ENCODE measurements at regions not wholly inside any gene's neighbourhood (a gene's known extent, or its start where the extent isn't known, plus 50 kb on each side); places are given as distances from the start of the nearest gene placed in this dataset.
A peak's percentile ranks its signal among the peaks of the same experiment; 100 is the strongest.

- no peak for TF ChIP-seq RAD21 (IDR thresholded peaks at IDR 0.05; ENCODE audit: low read length)
- TF ChIP-seq CEBPB (IDR thresholded peaks at IDR 0.05; ENCODE audit: low read depth, low read length): peak; percentile 62
Observed at GRCh38 chr3:72338942-72339669, 509.1 kb downstream of the SHQ1 start (continued).

GRCh38 chr3:72338082-72338941, 509.9 kb downstream of the SHQ1 start:
- ATAC-seq (ENCODE audit: low read depth) (no peak), DNase-seq (peak; percentile 55)
- Histone ChIP-seq H4K8ac (ENCODE audit: low read depth in 2 of 2, low read length in 2 of 2) (no peak overlapping the region), H2BK20ac (ENCODE audit: low read depth, low read length) (peak overlapping the region; percentile 21), H3K18ac (ENCODE audit: low read depth, low read length) (no peak overlapping the region), H2AFZ (replicated peaks; ENCODE audit: low read length, poor library complexity) (no peak overlapping the region), H3K56ac (ENCODE audit: extremely low read depth, insufficient read depth, low read length) (no peak overlapping the region), H2AK5ac (ENCODE audit: low read depth, low read length) (peak overlapping the region; percentile 93), H4K5ac (ENCODE audit: low read depth, low read length) (no peak overlapping the region), H2BK5ac (ENCODE audit: low read depth, low read length, poor library complexity, severe bottlenecking) (no peak overlapping the region), H2BK120ac (ENCODE audit: low read depth, low read length) (peak overlapping the region; percentile 16), H3K9me1 (ENCODE audit: insufficient read depth, low read length) (peaks cover 22% of the 10 kb centered on the region), H3K79me1 (ENCODE audit: low read depth in 1 of 2, low read length in 2 of 2) (no peaks in the 10 kb centered on the region), H3K23ac (ENCODE audit: low read depth, low read length) (no peak overlapping the region), H3K4me3 (ENCODE audit: insufficient read depth, low read depth, low read length) (no peak overlapping the region), H3K4ac (ENCODE audit: low read depth, low read length) (peak overlapping the region; percentile 24), H2AK9ac (replicated peaks; ENCODE audit: low read depth, low read length, poor library complexity) (peak overlapping the region; percentile 39), H3K4me1 (ENCODE audit: control insufficient read depth, insufficient read depth, low read length) (peaks cover 15% of the 10 kb centered on the region), H3K14ac (replicated peaks; ENCODE audit: low read depth, low read length) (peak overlapping the region; percentile 52; the same call in 1 of the 2 replicates), H2BK15ac (ENCODE audit: low read depth, low read length) (peak overlapping the region; percentile 13; the same call in 1 of the 3 replicates), H3K9ac (ENCODE audit: low read depth, low read length) (no peak overlapping the region), H3K4me2 (ENCODE audit: low read depth, low read length) (no peak overlapping the region), H4K20me1 (ENCODE audit: insufficient read depth, low read length) (no peaks in the 10 kb centered on the region), H4K91ac (ENCODE audit: insufficient read depth, low read depth, low read length) (peak overlapping the region; percentile 15; the same call in 1 of the 2 replicates), H3K27ac (ENCODE audit: insufficient read depth, low read length) (no peak overlapping the region), H3K9me3 (ENCODE audit: control insufficient read depth, insufficient read depth, low read length) (no peaks in the 10 kb centered on the region), H3K27me3 (ENCODE audit: control insufficient read depth, insufficient read depth, low read length) (no peaks in the 10 kb centered on the region), H3K36me3 (ENCODE audit: control insufficient read depth, insufficient read depth, low read length) (no peaks in the 10 kb centered on the region)
- ChIA-PET POLR2A (ENCODE audit: unreplicated experiment) (no interaction called here), CTCF (no interaction called here)
- 76% methylated on average over 5 of the region's 8 CpGs; no CpG with 5 or more reads in 1 of the 2 experiments for WGBS, 2 experiments (ENCODE audit: extremely low coverage in 2 of 2, insufficient read length in 1 of 2)
- dilution Hi-C loops (cut with HindIII; ENCODE audit: low sequenced_read_pairs, unreplicated experiment) (no loop called here), intact Hi-C loops (cut with micrococcal nuclease) (loop anchor here (5.0 kb wide), 1 partner anchor 66 kb away; no protein-coding TSS in a partner anchor), in situ Hi-C loops (cut with MboI; ENCODE audit: low sequenced_read_pairs) (no loop called here)
- no TSS peak for BruUV-seq (replicated peaks)
- TF ChIP-seq MXI1 (IDR thresholded peaks at IDR 0.05; ENCODE audit: borderline replicate concordance, low read depth, low read length) (no peak), ELK1 (IDR thresholded peaks at IDR 0.05; ENCODE audit: borderline replicate concordance, low read depth, low read length) (no peak), MAFK (IDR thresholded peaks at IDR 0.05; ENCODE audit: low read depth, low read length) (no peak), POLR2A (IDR thresholded peaks at IDR 0.05; ENCODE audit: low read depth, low read length) (no peak), RCOR1 (IDR thresholded peaks at IDR 0.05; ENCODE audit: insufficient replicate concordance, low read length) (no peak), CEBPB (IDR thresholded peaks at IDR 0.05; ENCODE audit: low read depth, low read length) (no peak), NFE2L2 (IDR thresholded peaks at IDR 0.05; ENCODE audit: low read depth, low read length) (no peak), CHD1 (IDR thresholded peaks at IDR 0.05; ENCODE audit: low read depth, low read length) (no peak)
- TF ChIP-seq, protein P1, sequence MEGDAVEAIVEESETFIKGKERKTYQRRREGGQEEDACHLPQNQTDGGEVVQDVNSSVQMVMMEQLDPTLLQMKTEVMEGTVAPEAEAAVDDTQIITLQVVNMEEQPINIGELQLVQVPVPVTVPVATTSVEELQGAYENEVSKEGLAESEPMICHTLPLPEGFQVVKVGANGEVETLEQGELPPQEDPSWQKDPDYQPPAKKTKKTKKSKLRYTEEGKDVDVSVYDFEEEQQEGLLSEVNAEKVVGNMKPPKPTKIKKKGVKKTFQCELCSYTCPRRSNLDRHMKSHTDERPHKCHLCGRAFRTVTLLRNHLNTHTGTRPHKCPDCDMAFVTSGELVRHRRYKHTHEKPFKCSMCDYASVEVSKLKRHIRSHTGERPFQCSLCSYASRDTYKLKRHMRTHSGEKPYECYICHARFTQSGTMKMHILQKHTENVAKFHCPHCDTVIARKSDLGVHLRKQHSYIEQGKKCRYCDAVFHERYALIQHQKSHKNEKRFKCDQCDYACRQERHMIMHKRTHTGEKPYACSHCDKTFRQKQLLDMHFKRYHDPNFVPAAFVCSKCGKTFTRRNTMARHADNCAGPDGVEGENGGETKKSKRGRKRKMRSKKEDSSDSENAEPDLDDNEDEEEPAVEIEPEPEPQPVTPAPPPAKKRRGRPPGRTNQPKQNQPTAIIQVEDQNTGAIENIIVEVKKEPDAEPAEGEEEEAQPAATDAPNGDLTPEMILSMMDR (conservative IDR thresholded peaks at IDR 0.05; ENCODE audit: low read depth, low read length): no peak
- TF ChIP-seq, protein P2, sequence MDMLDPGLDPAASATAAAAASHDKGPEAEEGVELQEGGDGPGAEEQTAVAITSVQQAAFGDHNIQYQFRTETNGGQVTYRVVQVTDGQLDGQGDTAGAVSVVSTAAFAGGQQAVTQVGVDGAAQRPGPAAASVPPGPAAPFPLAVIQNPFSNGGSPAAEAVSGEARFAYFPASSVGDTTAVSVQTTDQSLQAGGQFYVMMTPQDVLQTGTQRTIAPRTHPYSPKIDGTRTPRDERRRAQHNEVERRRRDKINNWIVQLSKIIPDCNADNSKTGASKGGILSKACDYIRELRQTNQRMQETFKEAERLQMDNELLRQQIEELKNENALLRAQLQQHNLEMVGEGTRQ (IDR thresholded peaks at IDR 0.05; ENCODE audit: low read depth, low read length): no peak

All from IMR-90 (cell line).